Mammary epithelial cell (primary cell): ENCODE measurements at regions not wholly inside any gene's neighbourhood (a gene's known extent, or its start where the extent isn't known, plus 50 kb on each side); places are given as distances from the start of the nearest gene placed in this dataset.

ENCODE experiments used
- EZH2 ChIP-seq: IDR thresholded peaks from 2 replicates; pipeline ENCODE4 v1.6.1; 2012; ENCODE audit warnings: low read length, inconsistent platforms, borderline replicate concordance
- TF ChIP-seq, protein P1 (sequence below), 2 donors: IDR thresholded peaks in 1 of 2; conservative IDR thresholded peaks in 1 of 2; 2 replicates each; pipeline ENCODE4 v1.5.1; 2011 to 2012; ENCODE audit warnings: inconsistent platforms in 2 of 2, low read length in 2 of 2, mild to moderate bottlenecking in 2 of 2, control low read depth in 1 of 2, low read depth in 1 of 2; ENCODE audit not compliant: insufficient read depth in 1 of 2; ENCODE audit errors: extremely low read depth in 1 of 2

DNA sequence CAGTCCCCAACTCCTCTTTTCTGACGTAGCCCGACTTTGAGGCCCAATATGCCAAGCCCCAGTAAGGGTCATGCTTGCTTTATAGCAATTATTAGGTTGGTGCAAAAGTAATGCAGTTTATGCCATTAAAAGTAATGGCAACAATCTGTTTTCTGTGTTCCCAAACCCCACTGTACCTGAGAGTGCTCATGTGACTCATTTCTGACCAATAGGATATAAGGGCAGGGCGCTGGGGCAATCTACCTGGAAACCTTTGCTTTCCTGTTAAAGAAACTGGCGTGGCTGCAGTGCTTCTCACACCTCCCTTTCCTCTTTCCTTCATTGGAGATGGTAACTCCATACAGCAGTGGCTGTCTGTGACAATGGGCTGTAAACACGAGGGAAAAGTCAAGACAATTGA, 78.9 kb upstream of the MPPED2 start:
- TF ChIP-seq, protein P1, sequence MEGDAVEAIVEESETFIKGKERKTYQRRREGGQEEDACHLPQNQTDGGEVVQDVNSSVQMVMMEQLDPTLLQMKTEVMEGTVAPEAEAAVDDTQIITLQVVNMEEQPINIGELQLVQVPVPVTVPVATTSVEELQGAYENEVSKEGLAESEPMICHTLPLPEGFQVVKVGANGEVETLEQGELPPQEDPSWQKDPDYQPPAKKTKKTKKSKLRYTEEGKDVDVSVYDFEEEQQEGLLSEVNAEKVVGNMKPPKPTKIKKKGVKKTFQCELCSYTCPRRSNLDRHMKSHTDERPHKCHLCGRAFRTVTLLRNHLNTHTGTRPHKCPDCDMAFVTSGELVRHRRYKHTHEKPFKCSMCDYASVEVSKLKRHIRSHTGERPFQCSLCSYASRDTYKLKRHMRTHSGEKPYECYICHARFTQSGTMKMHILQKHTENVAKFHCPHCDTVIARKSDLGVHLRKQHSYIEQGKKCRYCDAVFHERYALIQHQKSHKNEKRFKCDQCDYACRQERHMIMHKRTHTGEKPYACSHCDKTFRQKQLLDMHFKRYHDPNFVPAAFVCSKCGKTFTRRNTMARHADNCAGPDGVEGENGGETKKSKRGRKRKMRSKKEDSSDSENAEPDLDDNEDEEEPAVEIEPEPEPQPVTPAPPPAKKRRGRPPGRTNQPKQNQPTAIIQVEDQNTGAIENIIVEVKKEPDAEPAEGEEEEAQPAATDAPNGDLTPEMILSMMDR (conservative IDR thresholded peaks at IDR 0.05 in 1 of 2, IDR thresholded peaks at IDR 0.05 in 1 of 2; ENCODE audit: extremely low read depth in 1 of 2, insufficient read depth in 1 of 2, low read depth in 1 of 2, low read length in 2 of 2): no peak
- no peak for TF ChIP-seq EZH2
